HuH-7 (cell line): ENCODE measurements at regions not wholly inside any gene's neighbourhood (a gene's known extent, or its start where the extent isn't known, plus 50 kb on each side); places are given as distances from the start of the nearest gene placed in this dataset.
"Not testable (repeated sequence)": the region's sequence is repeated elsewhere in the genome, so short reads cannot be mapped to it uniquely, and the experiment has no call there.

Experiments
- DNase-seq: peaks from one replicate; pipeline ENCODE4 v3.0.0; 2011; ENCODE audit warnings: low spot score

DNA sequence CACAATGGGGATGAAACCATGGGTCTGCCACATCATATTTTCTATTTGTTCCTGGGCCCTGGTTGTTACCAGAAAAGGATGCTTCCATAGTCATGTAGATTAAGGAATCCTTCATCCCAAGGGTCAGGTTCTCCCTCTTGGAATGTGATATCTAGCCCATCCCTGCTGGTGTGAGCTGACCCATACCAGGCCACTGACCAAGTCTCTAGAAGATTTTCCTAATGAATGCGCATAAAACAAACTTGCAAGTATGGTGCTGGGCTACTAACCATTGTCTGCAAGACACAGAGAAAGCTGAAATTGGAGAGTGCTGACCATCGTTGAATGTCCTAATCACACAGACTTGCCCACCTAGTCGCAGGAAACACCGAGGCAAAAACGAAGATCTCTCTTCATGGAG lies 972.6 kb downstream of the EFNA5 start:
- DNase-seq: no peak

DNA sequence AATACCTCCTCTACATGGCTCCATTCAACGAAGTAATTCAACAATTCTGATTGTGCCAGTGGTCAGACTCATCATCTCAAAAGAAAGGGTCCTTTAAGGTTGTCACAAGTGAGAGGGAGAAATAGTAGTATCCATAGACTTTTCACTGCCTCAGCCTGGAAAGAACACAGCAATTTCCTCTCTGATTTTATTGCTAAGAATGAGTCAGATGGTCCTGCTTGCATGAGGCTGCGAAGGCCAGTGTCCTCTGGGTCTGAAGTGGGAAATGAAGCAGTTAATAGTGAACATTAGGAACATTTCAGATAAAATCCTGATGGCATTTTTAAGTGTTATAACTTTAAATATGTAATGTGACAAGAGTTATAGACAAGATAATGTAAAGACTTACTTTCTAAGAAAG lies 979.0 kb downstream of the EFNA5 start:
- no peak for DNase-seq

DNA sequence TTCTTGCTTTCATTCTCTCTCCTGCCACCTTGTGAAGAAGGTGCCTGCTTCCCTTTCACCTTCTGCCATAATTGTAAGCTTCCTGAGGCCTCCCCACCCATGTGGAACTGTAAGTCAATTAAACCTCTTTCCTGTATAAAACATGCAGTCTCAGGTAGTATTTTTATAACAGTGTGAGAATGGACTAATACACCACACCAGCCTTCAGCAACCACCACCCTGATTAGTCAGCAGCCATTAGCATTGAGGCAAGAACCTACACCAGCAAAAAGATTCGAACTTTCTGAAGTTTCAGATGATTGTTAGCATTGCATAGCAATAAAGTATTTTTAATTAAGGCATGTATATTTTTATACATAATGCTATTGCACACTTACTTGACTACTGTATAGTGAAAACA lies 980.2 kb downstream of the EFNA5 start:
- no peak for DNase-seq

DNA sequence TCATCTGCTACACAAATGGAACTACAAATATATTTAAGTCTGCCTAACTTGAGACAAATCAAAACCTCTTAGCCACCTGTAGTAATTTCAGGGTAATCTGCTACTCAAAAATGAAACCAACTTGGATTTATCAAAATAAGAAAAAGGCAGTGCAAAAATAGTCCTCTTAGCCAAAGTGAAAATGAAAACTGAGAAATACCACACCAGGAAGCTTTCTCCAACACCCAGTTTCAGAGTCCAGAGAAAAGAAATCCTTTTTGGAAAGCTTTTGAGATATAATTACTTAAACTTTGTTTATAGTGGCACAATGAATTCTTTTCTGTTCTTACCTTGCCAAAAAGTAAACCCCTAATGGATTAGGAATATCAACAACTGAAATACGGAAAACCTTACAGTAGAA lies 990.4 kb downstream of the EFNA5 start:
- DNase-seq: no peak

DNA sequence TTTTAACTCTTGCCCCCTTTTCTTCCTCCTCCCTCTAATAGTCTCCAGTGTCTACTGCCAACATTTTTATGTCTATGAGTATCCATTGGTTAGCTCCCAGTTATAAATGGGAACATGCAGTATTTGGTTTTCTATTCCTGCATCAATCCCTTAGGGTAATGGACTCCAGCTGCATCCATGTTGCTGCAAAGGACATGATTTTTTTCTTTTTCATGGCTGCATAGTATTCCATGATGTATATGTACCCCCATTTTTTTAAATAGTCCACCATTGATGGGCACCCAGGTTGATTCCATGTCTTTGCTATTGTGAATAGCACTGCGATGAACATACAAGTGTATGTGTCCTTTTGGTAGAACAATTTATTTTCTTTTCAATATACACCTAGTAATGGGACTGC lies 993.7 kb downstream of the EFNA5 start:
- DNase-seq: no peak

DNA sequence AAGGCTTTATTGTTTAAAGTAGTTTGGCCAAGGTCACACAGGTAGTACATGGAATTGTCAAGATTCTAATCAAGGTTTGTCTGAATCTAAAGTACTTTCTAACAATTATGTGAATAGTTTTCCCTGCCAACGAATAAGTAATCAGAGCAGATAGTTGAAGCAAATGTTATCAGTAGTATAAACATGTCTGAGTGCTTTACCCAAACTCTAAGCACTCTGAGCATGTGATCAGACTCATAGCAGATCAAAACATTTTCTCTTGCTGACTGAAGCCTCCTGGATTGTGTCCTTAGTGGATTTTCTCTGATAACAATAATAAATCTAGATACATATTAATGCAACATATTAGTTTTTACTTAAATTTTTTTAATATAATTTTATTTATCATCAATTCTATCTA lies 995.0 kb downstream of the EFNA5 start:
- DNase-seq: no peak

DNA sequence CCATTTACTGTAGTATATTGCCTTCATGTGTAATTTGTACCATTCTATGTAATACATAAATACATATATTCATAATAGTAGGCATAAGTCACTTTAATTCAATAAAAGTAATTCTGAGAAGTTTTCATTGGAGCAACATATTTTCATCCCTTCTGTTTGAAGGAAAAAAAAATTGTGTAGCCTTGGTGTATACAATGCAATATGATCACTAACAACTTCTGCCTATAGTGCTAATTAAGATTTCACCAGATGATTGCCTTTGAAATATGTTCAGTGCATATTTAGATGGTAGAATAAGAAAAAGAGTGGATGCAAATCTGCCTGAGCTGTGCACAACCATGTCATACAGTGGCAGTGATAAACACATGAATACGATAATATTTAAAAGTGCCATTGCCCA lies 996.8 kb downstream of the EFNA5 start:
- no peak for DNase-seq

DNA sequence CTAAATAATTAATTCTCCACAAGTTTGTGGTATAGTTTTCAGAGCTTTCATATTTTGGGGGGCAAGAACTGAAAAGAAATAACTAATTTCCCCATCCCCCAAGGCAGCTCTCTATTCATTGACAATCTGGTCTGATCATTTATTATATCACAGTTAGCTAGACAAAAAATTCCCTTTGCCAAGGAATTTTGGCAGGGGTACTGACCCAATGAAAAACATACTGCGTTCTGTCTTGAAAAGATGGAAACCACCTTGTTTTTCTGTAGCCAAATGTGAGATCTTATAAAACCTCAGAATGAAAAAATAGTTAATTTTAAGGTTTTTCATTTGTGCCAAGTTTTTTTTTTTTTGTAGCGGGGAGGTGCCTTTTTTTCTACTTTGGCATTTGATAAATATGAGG lies 1008.9 kb downstream of the EFNA5 start:
- DNase-seq: no peak

DNA sequence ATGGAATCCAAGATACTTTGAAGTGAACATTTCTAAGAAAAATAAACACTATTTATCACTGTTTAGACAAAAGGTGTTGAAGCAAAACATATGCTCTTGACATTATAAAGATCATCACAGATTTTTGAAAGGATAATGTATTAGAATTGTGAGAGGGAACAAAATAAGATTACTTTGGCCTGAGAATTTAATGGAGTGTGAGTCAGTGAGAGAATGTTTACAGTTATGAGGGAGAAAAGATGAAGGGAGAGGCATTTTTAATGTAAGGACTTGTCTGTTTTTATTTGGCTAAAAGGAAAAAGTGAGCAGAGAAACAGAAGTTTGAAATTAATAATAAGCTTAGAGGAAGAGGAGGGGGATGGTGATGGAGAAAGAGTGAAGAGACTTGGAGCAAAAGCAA lies 1010.1 kb downstream of the EFNA5 start:
- no peak for DNase-seq

DNA sequence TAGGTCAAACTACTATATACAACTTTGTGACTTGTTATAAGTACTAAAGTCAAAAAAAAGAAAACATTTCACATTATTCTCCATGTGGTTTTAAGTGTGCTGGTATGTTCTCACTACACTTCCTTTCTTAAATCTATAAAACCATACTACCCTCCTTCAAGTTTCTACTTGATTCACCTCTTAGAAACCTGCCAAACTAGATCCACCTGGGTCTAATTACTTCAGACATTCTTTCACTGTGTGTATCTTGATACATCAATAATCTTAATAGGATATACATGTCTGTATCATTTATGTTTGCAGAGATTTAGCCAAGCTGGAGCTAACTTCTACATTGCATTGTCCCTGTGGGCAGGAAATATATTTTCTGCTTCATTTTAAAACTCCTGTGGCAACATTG lies 1012.6 kb downstream of the EFNA5 start:
- no peak for DNase-seq

DNA sequence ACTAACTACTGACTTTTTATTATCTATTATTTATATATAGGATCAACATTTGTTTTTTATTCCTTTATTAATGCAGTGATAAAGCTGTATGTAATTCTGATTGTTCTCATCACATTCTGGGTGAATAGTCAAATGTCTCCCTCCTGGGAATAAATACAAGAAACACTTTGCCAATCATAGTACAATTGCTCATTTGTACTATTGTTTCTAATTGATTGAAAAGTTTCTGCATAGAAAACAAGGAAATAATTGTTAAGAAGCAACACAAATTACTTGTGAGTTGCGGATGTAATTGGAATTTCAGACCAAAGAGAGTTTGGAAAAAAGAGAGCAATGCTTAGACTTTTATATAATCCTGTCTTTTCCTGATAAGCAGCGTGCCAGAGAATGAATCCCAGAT lies 1013.9 kb downstream of the EFNA5 start:
- no peak for DNase-seq

DNA sequence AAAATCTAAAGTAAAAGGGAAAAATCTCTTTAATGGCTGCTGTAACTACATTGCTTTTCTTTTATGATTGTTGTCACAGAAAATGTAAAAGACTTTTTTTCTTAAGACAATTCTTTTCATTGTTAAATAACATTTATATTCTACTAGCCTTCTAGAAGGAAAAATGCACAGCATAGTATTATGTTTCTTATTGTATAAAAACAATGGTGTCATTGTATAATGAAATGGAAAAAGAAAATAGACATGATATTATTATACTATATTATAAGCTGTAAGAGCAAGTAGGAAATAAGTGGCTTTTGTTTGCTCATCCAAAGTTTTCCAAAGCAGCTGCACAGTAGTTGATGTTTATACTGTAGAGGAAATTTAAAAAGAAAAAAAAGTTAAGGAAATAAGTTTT lies 1021.7 kb downstream of the EFNA5 start:
- no peak for DNase-seq

DNA sequence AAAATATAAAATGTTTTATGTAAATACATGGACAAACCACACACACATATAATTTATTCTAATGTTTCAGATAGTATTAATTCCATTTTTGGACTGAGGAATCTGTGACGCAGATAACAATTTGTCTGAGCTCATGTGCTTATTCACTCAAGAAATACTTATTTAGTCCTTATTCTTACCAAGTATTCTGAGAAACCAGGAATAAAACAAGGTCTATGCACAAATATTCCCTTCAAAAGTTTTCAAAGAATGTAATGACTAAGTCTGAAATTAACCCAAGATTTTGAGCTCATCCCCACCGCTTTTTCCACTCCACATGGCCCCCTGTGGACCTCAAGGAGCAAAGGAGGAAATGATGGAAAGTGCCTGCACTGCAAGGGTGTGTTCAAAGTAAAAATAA lies 1022.3 kb downstream of the EFNA5 start:
- no peak for DNase-seq

DNA sequence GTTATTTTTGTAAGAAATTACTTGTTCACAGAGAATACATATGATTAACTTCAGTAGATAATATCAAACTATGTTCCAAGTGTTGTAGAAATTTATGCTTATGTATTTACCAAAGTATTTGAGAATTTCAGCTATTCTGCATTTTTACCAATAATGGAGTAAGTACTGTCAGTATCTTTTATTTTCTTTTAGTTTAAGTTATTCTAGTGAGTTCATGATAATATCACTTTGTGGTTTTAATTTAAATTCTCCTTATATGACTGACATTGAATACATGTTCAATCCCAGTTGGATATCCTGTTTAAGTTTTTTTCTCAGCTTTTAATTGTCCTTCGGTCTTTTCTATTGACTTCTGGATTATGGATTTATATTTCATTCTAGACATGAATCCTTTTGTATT lies 1024.6 kb downstream of the EFNA5 start:
- DNase-seq: no peak

DNA sequence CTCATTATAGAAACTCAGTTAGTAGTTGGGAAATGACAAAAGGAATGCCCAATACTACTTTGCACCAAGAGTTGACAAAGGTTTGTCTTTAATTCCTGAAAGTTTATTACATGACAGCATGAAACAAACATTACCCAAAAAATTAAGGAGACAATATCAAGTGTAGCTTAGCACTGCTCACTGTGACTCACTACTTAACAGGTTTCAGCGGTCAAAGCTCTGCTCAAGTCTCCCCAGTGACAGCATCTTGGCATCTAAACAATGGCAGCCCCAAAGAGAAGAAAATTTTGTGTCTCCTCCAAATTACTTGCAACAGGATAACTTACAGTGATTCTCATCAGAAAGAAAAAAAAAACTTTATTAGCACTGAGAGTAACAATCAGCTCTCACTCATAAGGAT lies 1030.2 kb downstream of the EFNA5 start:
- no peak for DNase-seq

DNA sequence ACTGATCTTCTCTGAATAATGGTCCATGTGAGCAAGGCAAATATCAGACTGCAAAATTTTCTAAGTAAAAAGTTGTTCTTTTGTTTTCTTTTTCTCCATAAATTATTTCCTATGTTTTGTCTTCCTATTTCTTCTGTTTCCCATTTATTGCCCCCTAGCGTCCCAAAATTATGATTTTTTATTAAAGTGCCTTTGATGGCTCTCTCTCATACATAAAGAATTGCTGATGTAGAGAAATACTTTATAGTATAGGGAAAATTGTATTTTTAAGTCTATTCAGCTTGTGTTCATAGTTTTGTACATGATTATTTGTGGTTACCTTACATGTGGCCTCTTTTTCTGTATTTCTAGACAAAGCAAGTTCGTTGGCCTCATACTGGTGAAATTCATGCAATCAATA lies 1031.2 kb downstream of the EFNA5 start:
- no peak for DNase-seq

DNA sequence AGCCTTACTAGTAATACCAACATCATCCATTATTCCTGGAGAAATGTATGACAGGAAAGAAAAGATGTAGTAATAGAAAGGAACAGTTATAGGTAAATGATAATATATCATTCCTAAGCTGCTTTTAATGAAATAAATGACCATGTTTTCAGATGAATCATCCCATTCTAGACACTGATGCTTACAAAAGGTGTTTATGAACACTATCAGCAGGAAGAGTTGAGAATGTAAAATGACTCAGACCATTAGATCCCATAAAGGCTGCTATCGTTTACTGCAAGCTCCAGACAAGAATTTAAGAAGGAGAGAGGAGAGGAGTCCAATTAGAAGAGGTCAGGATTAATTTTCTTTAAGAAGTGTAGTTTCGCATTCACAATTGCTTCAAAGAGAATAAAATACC lies 1033.5 kb downstream of the EFNA5 start:
- no peak for DNase-seq

DNA sequence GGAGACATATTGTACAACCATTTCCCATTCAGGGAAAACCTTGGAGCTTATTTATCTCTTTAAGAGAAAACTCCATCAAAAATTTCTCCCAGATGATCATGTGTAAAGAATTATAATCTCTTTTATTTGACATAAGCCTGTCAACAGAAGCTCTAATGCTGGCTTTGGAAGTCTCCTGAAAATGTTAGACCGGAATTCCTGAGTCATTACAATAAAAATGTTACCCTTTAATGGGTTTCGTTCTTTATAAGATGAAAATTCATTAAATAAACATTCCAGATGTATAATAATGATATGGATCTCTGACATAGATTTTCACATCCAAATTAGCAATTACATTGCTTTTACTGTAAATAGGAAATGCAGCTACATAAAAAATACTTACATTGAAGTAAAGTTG lies 1036.4 kb downstream of the EFNA5 start:
- DNase-seq: no peak

DNA sequence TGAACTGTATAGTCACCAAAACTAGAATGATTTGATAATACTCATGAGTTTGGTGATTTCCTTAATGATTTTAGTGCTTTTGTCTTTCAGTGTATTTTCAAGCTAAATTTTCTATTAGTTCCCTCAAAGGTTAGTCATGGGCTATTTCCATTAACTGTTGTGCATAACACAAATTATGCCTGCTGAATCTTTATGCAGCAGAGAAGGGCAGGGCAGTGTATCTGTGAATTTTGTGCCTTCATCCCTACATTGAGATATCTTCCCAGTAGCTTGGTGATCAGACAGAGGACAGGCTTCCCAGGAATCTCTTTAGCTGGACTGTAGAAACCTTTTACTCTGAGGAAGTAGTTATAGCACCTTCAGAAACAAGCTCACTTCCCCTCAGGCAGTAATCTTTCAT lies 1036.9 kb downstream of the EFNA5 start:
- DNase-seq: no peak

DNA sequence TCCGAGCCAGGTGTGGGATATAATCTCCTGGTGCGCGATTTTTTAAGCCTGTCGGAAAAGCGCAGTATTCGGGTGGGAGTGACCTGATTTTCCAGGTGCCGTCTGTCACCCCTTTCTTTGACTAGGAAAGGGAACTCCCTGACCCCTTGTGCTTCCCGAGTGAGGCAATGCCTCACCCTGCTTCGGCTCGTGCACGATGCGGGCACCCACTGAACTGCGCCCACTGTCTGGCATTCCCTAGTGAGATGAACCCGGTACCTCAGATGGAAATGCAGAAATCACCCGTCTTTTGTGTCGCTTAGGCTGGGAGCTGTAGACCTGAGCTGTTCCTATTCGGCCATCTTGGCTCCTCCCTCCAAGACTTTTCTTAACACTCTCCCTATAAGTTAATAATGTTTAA lies 1042.3 kb downstream of the EFNA5 start:
- not testable (repeated sequence) for DNase-seq

DNA sequence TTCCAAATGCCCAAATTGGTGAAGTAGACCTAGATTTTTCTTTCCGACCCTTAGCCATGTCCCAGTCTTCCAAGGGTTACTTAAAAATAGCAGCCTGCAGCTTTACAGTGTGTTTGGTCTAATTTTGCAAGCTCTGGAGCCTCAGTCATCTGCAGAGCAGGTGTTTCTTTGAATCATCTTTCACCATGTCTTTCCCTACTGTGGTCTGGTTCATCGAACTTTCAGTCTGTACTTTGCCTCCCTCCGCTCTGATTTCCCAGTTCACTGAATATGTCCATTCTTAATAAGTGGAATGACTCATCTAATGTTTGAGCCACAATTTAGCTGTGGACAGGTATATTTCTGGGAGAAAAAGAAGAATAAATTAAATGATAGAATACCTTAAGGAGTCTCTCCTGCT lies 1060.7 kb downstream of the EFNA5 start:
- no peak for DNase-seq

DNA sequence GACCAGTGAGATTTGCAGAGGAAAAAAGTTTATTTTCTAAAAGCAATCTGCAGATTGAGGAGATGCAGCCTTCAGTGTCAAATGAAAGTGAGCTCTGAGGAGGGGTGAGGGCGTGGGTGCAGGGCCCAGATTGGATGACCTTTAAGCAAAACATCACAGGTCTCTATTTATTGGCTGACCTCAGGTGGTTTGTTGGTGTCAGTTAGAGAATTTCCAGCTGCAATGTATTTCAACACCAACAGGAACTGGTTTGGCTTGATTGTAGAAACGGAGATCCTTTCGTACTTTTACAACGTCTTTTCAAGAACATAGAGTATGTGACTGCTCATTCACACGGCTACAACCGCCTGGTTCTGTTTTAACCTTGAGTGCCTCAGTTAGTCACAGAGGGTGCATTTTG lies 1069.1 kb downstream of the EFNA5 start:
- DNase-seq: no peak

DNA sequence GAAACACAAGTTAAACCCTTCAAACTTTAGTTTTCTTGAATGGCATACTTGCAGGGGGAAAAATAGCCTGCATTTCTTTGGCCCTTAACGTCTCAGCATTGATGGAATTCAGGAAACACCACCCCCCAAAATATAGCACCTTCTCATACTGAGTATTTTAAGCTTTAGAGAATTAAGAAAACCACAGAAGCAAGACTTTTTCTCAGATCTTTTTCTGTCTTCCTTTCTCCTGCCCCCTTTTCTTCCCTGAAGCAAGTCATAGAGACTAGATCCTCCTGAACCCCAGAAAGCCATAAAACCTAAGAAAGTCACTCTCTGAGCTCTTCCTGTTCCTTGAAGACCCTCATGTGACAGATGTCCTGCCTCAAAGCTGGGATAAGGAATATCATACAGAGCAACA lies 1069.9 kb downstream of the EFNA5 start:
- DNase-seq: no peak

DNA sequence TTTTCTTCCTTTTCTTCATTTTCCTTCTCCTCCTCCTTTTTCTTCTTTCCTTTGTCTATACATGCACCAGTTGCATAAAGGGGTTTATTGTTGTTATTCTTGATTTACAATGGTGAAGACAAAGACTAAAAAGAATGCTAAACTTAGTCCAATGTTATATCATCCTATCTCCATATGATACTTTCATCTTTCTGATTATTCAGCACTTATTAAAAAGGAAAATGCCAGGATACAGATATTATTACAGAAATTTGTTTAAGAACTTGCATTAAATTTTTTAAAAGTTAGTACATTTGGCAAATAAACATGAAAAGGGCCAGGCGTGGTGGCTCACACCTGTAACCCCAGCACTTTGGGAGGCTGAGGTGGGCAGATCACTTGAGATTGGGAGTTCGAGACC lies 1074.9 kb downstream of the EFNA5 start:
- no peak for DNase-seq

DNA sequence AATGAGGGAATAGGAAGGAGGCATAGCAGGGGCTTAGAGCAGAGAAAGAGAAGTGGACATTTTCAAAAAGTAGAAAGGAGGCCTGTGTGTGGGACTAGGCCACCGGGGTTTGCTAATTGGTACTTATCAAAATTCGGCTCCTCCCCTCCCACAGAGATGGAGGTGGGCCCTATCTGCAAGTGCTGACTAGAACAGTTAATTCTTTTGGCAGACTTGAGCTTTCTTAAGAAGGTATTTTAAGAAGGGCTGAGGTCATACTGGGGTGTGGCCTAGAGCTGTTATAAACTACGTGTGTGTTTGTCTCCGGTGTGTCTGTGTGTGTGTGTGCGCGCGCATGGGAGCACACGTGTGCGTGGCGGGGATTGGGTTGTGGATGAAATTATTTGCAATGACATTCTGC lies 1086.5 kb downstream of the EFNA5 start:
- DNase-seq: no peak

DNA sequence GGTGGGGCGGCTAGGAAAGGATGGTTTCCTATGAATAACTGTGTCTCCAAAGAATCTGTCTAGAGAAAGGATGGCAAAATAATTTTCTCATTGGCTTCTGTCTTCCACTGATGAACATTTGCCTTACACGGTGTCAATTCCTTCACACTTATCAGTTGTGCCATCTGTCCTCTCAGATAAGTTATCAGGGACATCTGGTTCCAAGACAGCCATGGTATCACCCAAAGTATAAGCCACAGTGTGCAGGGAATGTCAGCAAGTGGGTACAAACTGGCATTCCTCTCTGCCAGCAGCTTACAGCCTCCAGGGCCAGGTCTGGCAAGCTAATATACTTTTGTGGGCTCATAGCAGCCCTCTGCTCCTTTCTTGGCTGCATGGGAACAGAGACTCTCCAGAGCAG lies 1092.0 kb downstream of the EFNA5 start:
- no peak for DNase-seq
